Aorta (tissue), 5 donors: ENCODE measurements at regions not wholly inside any gene's neighbourhood (a gene's known extent, or its start where the extent isn't known, plus 50 kb on each side); places are given as distances from the start of the nearest gene placed in this dataset.
A peak's percentile ranks its signal among the peaks of the same experiment; 100 is the strongest.
"Not testable (repeated sequence)": the region's sequence is repeated elsewhere in the genome, so short reads cannot be mapped to it uniquely, and the experiment has no call there.

ENCODE experiments used
- ATAC-seq: fragments of 200-7000 bp; cut with Tn5 transposase; one replicate; pipeline ENCODE4 v1.9.1; 2022; ENCODE audit warnings: moderate library complexity; ENCODE audit not compliant: low FRiP score
- DNase-seq, 2 donors: peaks; one replicate each; pipeline ENCODE4 v3.0.0-alpha.2; 2020
- H3K27ac ChIP-seq, 2 donors: one replicate each; pipeline ENCODE4 v1.5.1; 2013; ENCODE audit warnings: low read length in 2 of 2, mild to moderate bottlenecking in 2 of 2, moderate library complexity in 2 of 2, control low read depth in 1 of 2, inconsistent platforms in 1 of 2, low read depth in 1 of 2
- H3K27me3 ChIP-seq, 2 donors: one replicate each; pipeline ENCODE4 v1.6.1; 2013; ENCODE audit warnings: control low read depth in 1 of 2, low read length in 1 of 2, mild to moderate bottlenecking in 1 of 2, moderate library complexity in 1 of 2; ENCODE audit not compliant: insufficient read depth in 2 of 2, control insufficient read depth in 1 of 2
- H3K36me3 ChIP-seq, 2 donors: one replicate each; pipeline ENCODE4 v1.6.1; 2013; ENCODE audit warnings: control low read depth in 1 of 2, low read length in 1 of 2, mild to moderate bottlenecking in 1 of 2; ENCODE audit not compliant: insufficient read depth in 2 of 2, control insufficient read depth in 1 of 2
- H3K4me1 ChIP-seq, 2 donors: one replicate each; pipeline ENCODE4 v1.6.1; 2013; ENCODE audit warnings: low read length in 2 of 2, control low read depth in 1 of 2, mild to moderate bottlenecking in 1 of 2, moderate library complexity in 1 of 2; ENCODE audit not compliant: insufficient read depth in 2 of 2, control insufficient read depth in 1 of 2
- H3K4me3 ChIP-seq, 2 donors: one replicate each; pipeline ENCODE4 v1.5.1; 2013; ENCODE audit warnings: low read length in 2 of 2, control low read depth in 1 of 2, mild to moderate bottlenecking in 1 of 2
- H3K9me3 ChIP-seq: one replicate; pipeline ENCODE4 v1.6.1; 2013; ENCODE audit warnings: mild to moderate bottlenecking, low read length; ENCODE audit not compliant: control insufficient read depth
- WGBS, 2 donors: extraction: QIAGEN DNeasy Blood & Tissue Kit; methylation state at CpG; one replicate each; pipeline ENCODE4 v1.1.7; 2013; 5-methylcytosine and 5-hydroxymethylcytosine counted together
- intact Hi-C, 2 donors: fragments of 100-400 bp; cut with DNase I; formaldehyde crosslinking; loops; one replicate each; pipeline versions ENCODE4 v1.14.2 to v1.15.0; 2022
- donor health status: healthy with polysubstance abuse.
- donor health status: Bipolar disorder and iron deficiency.
- donor health status: DM: no; HTN: no; CAD: no.
- donor health status: DM: no; HTN: no; CAD: no.
- donor health status: DM: yes; HTN: yes; CAD: no.

DNA sequence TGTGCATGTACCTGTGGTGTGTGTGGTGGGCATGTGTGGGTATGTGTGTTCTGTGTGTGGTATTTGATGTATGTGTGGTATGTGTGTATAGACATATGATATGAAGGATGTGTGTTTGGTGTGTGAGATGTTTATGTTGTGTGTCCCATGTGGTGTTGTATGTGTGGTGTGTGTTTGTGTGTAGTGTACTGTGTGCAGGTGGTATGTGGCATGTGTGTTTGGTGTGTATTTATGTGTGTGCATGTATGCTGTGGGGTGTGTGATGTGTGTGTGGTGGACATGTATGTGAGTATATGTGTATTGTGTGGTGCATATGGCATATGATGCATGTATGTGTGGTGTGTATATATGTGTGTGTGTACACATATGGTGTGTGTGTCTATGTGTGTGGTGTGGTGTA lies 718.8 kb upstream of the SOX11 start:
- ATAC-seq (no peak), DNase-seq (no peak)
- Histone ChIP-seq H3K27me3 (no peaks in the 10 kb centered on the region), H3K27ac (no peak overlapping the region), H3K36me3 (no peaks in the 10 kb centered on the region), H3K4me3 (no peak overlapping the region), H3K9me3 (no peaks in the 10 kb centered on the region), H3K4me1 (no peaks in the 10 kb centered on the region)
- intact Hi-C loops = no loop called here

GRCh38 chr2:4973973-4974372 lies 718.2 kb upstream of the SOX11 start:
- Histone ChIP-seq H3K27me3 (no peaks in the 10 kb centered on the region), H3K9me3 (no peaks in the 10 kb centered on the region), H3K27ac (no peak overlapping the region), H3K4me3 (no peak overlapping the region), H3K4me1 (no peaks in the 10 kb centered on the region), H3K36me3 (no peaks in the 10 kb centered on the region)
- ATAC-seq = peak; percentile 84
- WGBS, 2 donors = 69 to 95% methylated on average over 2 of the region's 2 CpGs
- DNase-seq = no peak
- intact Hi-C loops = no loop called here

DNA sequence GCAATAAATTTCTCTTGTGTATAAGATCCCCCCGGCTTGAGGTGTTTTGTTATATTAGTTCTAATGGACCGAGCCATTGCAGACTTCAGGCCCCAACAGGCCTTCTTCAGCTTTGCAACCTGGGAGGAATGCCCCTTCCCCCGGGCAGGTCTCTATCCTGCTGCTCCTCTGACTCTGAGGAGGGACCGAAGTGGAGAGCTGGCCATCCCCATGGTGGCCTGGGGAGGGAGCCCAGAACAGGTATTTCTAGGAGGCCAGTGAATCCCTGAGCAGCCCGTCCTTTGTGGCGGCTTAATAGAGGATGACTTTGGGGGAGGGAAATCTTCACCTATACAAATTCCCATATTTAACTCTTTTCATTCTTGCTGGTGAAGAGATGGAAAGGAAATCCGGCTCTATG lies 715.8 kb upstream of the SOX11 start:
- no peaks in the 10 kb centered on the region for H3K36me3 ChIP-seq
- intact Hi-C loops = no loop called here
- no peaks in the 10 kb centered on the region for H3K27me3 ChIP-seq
- no peaks in the 10 kb centered on the region for H3K4me1 ChIP-seq
- no peak overlapping the region for H3K27ac ChIP-seq
- no peak for ATAC-seq
- DNase-seq = no peak
- 90 to 95% methylated on average over 7 of the region's 7 CpGs for WGBS, 2 donors
- H3K4me3 ChIP-seq = no peak overlapping the region
- no peaks in the 10 kb centered on the region for H3K9me3 ChIP-seq

GRCh38 chr2:4979111-4979510 lies 713.1 kb upstream of the SOX11 start:
- DNase-seq (no peak), ATAC-seq (no peak)
- Histone ChIP-seq H3K27ac (no peak overlapping the region), H3K36me3 (no peaks in the 10 kb centered on the region), H3K4me1 (no peaks in the 10 kb centered on the region), H3K4me3 (no peak overlapping the region), H3K27me3 (no peaks in the 10 kb centered on the region), H3K9me3 (no peaks in the 10 kb centered on the region)
- intact Hi-C loops = no loop called here
- 57 to 70% methylated on average over 11 of the region's 11 CpGs for WGBS, 2 donors

DNA sequence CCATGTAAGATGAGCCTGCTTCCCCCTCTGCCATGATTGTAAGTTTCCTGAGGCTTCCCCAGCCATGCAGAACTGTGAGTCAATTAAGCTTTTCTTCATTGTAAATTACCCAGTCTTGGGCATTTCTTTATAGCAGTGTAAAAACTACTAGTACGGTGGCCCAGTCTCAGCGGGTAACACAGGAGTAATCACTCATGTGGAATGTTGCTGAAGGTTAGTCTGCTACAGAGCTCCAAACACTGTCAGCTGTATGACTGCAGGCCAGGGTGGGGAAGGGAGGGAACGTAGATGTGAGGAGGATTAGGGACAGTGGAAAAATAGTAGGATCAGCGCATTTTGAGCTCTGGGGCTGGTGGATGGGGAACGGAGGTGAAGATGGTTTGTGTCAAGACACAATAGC lies 711.2 kb upstream of the SOX11 start:
- no peaks in the 10 kb centered on the region for H3K36me3 ChIP-seq
- no peaks in the 10 kb centered on the region for H3K27me3 ChIP-seq
- H3K4me1 ChIP-seq = no peaks in the 10 kb centered on the region
- intact Hi-C loops = no loop called here
- no peak overlapping the region for H3K27ac ChIP-seq
- no peaks in the 10 kb centered on the region for H3K9me3 ChIP-seq
- no peak for DNase-seq
- 45 to 62% methylated on average over 5 of the region's 5 CpGs for WGBS, 2 donors
- H3K4me3 ChIP-seq = no peak overlapping the region
- ATAC-seq = no peak

DNA sequence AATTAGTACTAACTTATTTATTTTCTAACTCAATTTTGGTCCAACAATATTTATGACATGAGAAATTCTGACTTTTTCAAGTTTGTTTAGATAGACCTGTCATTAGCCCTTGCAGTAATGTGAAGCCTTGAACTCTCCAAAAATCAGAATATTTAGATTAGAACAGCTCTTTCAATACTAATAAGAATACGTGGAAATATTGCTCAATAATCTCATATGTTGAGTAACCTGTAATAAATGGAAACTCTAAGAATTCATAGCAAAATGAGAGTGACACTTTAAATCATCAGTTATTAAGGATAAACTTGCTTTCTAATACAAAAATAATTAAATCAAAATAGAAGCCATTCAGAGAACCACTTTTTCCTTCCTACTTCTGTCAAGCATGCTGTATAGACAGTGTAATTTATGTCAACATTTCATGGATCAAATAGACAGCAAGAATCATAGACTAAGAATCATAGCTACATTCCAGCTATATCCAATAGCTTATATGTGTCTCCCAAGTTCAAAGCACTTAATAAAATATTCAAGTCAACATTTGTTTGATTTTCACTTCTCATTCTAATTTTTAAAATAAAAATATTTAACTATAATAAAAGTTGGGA lies 710.3 kb upstream of the SOX11 start:
- Histone ChIP-seq H3K4me1 (no peaks in the 10 kb centered on the region), H3K27ac (no peak overlapping the region), H3K9me3 (no peaks in the 10 kb centered on the region), H3K4me3 (no peak overlapping the region), H3K27me3 (no peaks in the 10 kb centered on the region), H3K36me3 (no peaks in the 10 kb centered on the region)
- intact Hi-C loops = no loop called here
- 60 to 74% methylated on average over 1 of the region's 1 CpG for WGBS, 2 donors
- DNase-seq (no peak), ATAC-seq (no peak)

GRCh38 chr2:4988444-4988843 lies 703.7 kb upstream of the SOX11 start:
- H3K36me3 ChIP-seq, H3K27me3 ChIP-seq, H3K27ac ChIP-seq, DNase-seq, H3K4me1 ChIP-seq, ATAC-seq, H3K4me3 ChIP-seq, H3K9me3 ChIP-seq, intact Hi-C loops: not testable (repeated sequence)
- WGBS, 2 donors = 91 to 93% methylated on average over 5 of the region's 5 CpGs

GRCh38 chr2:4992226-4992625 lies 700.0 kb upstream of the SOX11 start:
- Histone ChIP-seq H3K4me1 (no peaks in the 10 kb centered on the region), H3K36me3 (no peaks in the 10 kb centered on the region), H3K4me3 (no peak overlapping the region), H3K9me3 (no peaks in the 10 kb centered on the region), H3K27ac (no peak overlapping the region), H3K27me3 (no peaks in the 10 kb centered on the region)
- intact Hi-C loops = no loop called here
- no peak for ATAC-seq
- no peak for DNase-seq
- 49 to 61% methylated on average over 4 of the region's 4 CpGs for WGBS, 2 donors

- Histone ChIP-seq H3K4me3 (no peak overlapping the region), H3K36me3 (no peaks in the 10 kb centered on the region), H3K9me3 (no peaks in the 10 kb centered on the region), H3K4me1 (no peaks in the 10 kb centered on the region), H3K27me3 (no peaks in the 10 kb centered on the region), H3K27ac (no peak overlapping the region)
- WGBS, 2 donors = 63 to 83% methylated on average over 5 of the region's 5 CpGs
- intact Hi-C loops = no loop called here
- ATAC-seq (no peak), DNase-seq (no peak)
Observed at GRCh38 chr2:4995466-4995865, 696.7 kb upstream of the SOX11 start.
